Calu3 (cell line): ENCODE measurements at regions not wholly inside any gene's neighbourhood (a gene's known extent, or its start where the extent isn't known, plus 50 kb on each side); places are given as distances from the start of the nearest gene placed in this dataset.

Source experiments
- BruUV-seq: library from RNA; stranded (reverse); fragments of 400-500 nt; replicated peaks from 2 replicates; lab custom pipeline; 2021; lab: Mats Ljungman, UMichigan
- CTCF ChIA-PET: fragments of 300-600 bp; sonication (Branson Sonifier 250); formaldehyde crosslinking; loops from one replicate; lab custom pipeline; 2022; ENCODE audit warnings: antibody characterized with exemption; lab: Charles Lee
- DNase-seq: peaks from one replicate; pipeline ENCODE4 v3.0.0; 2022
- H3K27ac Mint-ChIP-seq: one replicate; pipeline ENCODE4 v1.8.0; 2022; ENCODE audit warnings: mixed read lengths; ENCODE audit not compliant: unreplicated experiment
- H3K27me3 Mint-ChIP-seq: one replicate; pipeline ENCODE4 v1.8.0; 2022; ENCODE audit warnings: mixed read lengths; ENCODE audit not compliant: unreplicated experiment
- H3K36me3 Mint-ChIP-seq: one replicate; pipeline ENCODE4 v1.8.0; 2022; ENCODE audit warnings: mild to moderate bottlenecking, moderate library complexity, mixed read lengths; ENCODE audit not compliant: insufficient read depth, unreplicated experiment
- H3K4me1 Mint-ChIP-seq: one replicate; pipeline ENCODE4 v1.8.0; 2022; ENCODE audit warnings: mild to moderate bottlenecking, low read depth, mixed read lengths; ENCODE audit not compliant: unreplicated experiment
- H3K4me3 Mint-ChIP-seq: one replicate; pipeline ENCODE4 v1.8.0; 2022; ENCODE audit warnings: mild to moderate bottlenecking, low read depth, moderate library complexity, mixed read lengths; ENCODE audit not compliant: unreplicated experiment
- H3K9me3 Mint-ChIP-seq: one replicate; pipeline ENCODE4 v1.8.0; 2022; ENCODE audit warnings: low read depth, mixed read lengths; ENCODE audit not compliant: unreplicated experiment
- intact Hi-C: fragments of 100-400 bp; cut with micrococcal nuclease; formaldehyde crosslinking; loops from one replicate; pipeline ENCODE4 v1.10.0; 2022; ENCODE audit not compliant: unreplicated experiment
- TF ChIP-seq, protein P1 (sequence below): fragments of 200-600 bp; IDR thresholded peaks from one replicate; pipeline ENCODE4 v1.8.0; 2022; ENCODE audit warnings: antibody characterized with exemption; ENCODE audit not compliant: unreplicated experiment

DNA sequence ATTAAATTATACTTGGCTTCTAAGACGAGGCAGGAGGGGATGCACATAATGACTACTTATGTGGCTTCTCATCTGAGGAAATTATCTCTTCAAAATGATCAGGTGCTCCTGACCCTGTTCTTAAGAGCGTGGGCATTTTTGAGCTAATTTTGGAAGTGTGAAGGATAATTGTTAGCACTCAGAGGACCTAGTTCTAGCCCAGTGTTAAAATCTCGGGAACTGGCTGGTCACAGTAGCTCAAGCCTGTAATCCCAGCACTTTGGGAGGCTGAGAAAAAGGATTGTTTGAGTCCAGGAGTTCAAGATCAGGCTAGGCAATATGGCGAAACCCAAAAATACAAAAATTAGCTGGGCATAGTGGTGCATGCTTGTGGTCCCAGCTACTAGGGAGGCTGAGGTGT is 103.0 kb upstream of the DHX40 start:
- Mint-ChIP-seq H3K36me3 (no peaks in the 10 kb centered on the region), H3K27me3 (no peaks in the 10 kb centered on the region), H3K27ac (no peak overlapping the region), H3K4me1 (no peaks in the 10 kb centered on the region), H3K4me3 (no peak overlapping the region), H3K9me3 (no peaks in the 10 kb centered on the region)
- intact Hi-C loops: no loop called here
- DNase-seq: no peak
- CTCF ChIA-PET: interaction anchor here (0.6 to 0.7 kb wide), 2 partner anchors 18 to 32 kb away, joined by 4 to 8 read pairs; no protein-coding TSS in a partner anchor
- TF ChIP-seq, protein P1, sequence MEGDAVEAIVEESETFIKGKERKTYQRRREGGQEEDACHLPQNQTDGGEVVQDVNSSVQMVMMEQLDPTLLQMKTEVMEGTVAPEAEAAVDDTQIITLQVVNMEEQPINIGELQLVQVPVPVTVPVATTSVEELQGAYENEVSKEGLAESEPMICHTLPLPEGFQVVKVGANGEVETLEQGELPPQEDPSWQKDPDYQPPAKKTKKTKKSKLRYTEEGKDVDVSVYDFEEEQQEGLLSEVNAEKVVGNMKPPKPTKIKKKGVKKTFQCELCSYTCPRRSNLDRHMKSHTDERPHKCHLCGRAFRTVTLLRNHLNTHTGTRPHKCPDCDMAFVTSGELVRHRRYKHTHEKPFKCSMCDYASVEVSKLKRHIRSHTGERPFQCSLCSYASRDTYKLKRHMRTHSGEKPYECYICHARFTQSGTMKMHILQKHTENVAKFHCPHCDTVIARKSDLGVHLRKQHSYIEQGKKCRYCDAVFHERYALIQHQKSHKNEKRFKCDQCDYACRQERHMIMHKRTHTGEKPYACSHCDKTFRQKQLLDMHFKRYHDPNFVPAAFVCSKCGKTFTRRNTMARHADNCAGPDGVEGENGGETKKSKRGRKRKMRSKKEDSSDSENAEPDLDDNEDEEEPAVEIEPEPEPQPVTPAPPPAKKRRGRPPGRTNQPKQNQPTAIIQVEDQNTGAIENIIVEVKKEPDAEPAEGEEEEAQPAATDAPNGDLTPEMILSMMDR: no peak
- no TSS peak for BruUV-seq

DNA sequence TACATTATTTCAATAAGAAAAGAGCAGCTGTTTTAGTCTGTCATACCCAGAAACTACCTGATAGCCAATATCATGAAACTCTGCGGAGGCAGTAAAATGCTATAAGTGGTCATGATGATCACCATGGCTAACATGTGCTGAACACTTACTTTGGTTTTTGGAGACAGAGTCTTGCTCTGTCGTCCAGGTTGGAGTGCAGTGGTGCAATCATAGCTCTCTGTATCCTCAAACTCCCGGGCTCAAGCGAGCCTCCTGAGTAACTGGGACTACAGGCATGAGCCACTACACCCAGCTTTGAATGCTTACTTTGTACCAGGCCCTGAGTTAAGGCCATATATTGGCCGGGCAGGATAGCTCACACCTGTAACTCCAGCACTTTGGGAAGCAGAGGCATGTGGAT is 101.2 kb upstream of the DHX40 start:
- Mint-ChIP-seq H3K27ac (no peak overlapping the region), H3K4me3 (no peak overlapping the region), H3K4me1 (no peaks in the 10 kb centered on the region), H3K9me3 (no peaks in the 10 kb centered on the region), H3K27me3 (no peaks in the 10 kb centered on the region), H3K36me3 (no peaks in the 10 kb centered on the region)
- BruUV-seq: no TSS peak
- intact Hi-C loops: no loop called here
- CTCF ChIA-PET: interaction anchor here (0.6 kb wide), 1 partner anchor 903 kb away, joined by 3 read pairs; no protein-coding TSS in a partner anchor
- TF ChIP-seq, protein P1: no peak
- DNase-seq: no peak

DNA sequence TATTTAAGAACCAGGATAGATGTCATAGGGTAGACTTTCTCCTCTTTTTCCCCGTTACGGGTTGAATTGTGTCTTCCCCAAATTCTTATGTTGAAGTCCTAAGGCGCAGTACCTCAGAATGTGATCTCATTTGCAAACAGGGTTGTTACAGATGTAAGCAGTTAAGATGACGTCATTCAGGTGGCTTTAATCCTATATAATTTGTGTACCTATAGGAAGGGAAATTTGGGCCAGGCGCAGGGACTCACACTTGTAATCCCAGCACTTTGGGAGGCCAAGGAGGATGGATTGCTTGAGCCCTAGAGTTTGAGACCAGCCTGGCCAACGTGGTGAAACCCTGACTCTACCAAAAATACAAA is 99.5 kb upstream of the DHX40 start:
- no peaks in the 10 kb centered on the region for H3K27me3 Mint-ChIP-seq
- H3K36me3 Mint-ChIP-seq: no peaks in the 10 kb centered on the region
- DNase-seq: no peak
- BruUV-seq: no TSS peak
- H3K27ac Mint-ChIP-seq: no peak overlapping the region
- no peak overlapping the region for H3K4me3 Mint-ChIP-seq
- TF ChIP-seq, protein P1: no peak
- intact Hi-C loops: loop anchor here (5.0 kb wide), 1 partner anchor 91 kb away; no protein-coding TSS in a partner anchor
- CTCF ChIA-PET: no interaction called here
- no peaks in the 10 kb centered on the region for H3K9me3 Mint-ChIP-seq
- H3K4me1 Mint-ChIP-seq: no peaks in the 10 kb centered on the region

- CTCF ChIA-PET: interaction anchor here (0.6 kb wide), 1 partner anchor 137 kb away, joined by 3 read pairs; no protein-coding TSS in a partner anchor
- H3K36me3 Mint-ChIP-seq: no peaks in the 10 kb centered on the region
- intact Hi-C loops: loop anchor here (5.0 kb wide), 1 partner anchor 90 kb away; no protein-coding TSS in a partner anchor
- H3K9me3 Mint-ChIP-seq: no peaks in the 10 kb centered on the region
- H3K4me3 Mint-ChIP-seq: no peak overlapping the region
- DNase-seq: no peak
- H3K4me1 Mint-ChIP-seq: no peaks in the 10 kb centered on the region
- TF ChIP-seq, protein P1: no peak
- no peak overlapping the region for H3K27ac Mint-ChIP-seq
- no peaks in the 10 kb centered on the region for H3K27me3 Mint-ChIP-seq
- no TSS peak for BruUV-seq
These were observed 98.2 kb upstream of the DHX40 start for GRCh38 chr17:59466946-59467801.
